Mesodermal cell (in vitro differentiated cells): ENCODE measurements at regions not wholly inside any gene's neighbourhood (a gene's known extent, or its start where the extent isn't known, plus 50 kb on each side); places are given as distances from the start of the nearest gene placed in this dataset.

Experiments used
- H3K27ac ChIP-seq: 2 replicates; pipeline ENCODE4 v1.7.0; 2013; ENCODE audit warnings: mild to moderate bottlenecking, low read depth, low read length, moderate library complexity; ENCODE audit not compliant: severe bottlenecking
- H3K36me3 ChIP-seq: 2 replicates; pipeline ENCODE4 v1.7.1; 2013; ENCODE audit warnings: mild to moderate bottlenecking, low read length, moderate library complexity; ENCODE audit not compliant: control insufficient read depth, insufficient read depth
- H3K4me1 ChIP-seq: one replicate; pipeline ENCODE4 v1.7.1; 2013; ENCODE audit warnings: mild to moderate bottlenecking, low read length; ENCODE audit not compliant: insufficient read depth, control insufficient read depth, poor library complexity, severe bottlenecking
- H3K4me3 ChIP-seq: 2 replicates; pipeline ENCODE4 v1.7.0; 2013; ENCODE audit warnings: low read length, control low read depth, mild to moderate bottlenecking; ENCODE audit not compliant: insufficient read depth, poor library complexity, severe bottlenecking; ENCODE audit errors: extremely low read depth
- H3K9me3 ChIP-seq: 2 replicates; pipeline ENCODE4 v1.7.1; 2013; ENCODE audit warnings: mild to moderate bottlenecking, low read length, moderate library complexity; ENCODE audit not compliant: control insufficient read depth
- WGBS, 2 experiments: methylation state at CpG; one replicate each; pipeline ENCODE4 v1.1.5; 2013; ENCODE audit warnings: missing lambda C conversion rate in 2 of 2; ENCODE audit not compliant: insufficient coverage in 2 of 2; 5-methylcytosine and 5-hydroxymethylcytosine counted together

DNA sequence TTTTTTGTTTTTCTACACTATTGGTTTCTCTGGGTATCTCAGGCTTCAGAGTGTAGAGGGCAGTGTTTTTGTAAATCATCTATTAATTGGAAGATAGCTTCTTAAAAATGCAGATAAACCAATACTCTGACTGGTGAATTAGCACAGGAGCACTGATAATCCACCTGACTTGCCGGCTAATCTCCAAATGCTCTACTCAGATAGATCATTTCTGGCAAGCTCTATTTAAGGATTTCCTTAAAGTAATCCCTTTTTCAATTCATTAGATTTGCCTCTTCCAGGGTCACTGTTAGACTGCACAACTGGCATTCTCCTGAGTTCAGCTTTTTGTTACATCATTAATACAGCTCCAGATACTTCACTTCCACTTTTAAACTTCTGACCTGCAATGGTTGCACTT, 1390.3 kb upstream of the NUDT12 start:
- WGBS, 2 experiments: 89 to 100% methylated on average over 1 of the region's 1 CpG
- H3K36me3 ChIP-seq: no peaks in the 10 kb centered on the region
- no peaks in the 10 kb centered on the region for H3K4me1 ChIP-seq
- H3K9me3 ChIP-seq: no peaks in the 10 kb centered on the region
- no peak overlapping the region for H3K27ac ChIP-seq
- H3K4me3 ChIP-seq: no peak overlapping the region

DNA sequence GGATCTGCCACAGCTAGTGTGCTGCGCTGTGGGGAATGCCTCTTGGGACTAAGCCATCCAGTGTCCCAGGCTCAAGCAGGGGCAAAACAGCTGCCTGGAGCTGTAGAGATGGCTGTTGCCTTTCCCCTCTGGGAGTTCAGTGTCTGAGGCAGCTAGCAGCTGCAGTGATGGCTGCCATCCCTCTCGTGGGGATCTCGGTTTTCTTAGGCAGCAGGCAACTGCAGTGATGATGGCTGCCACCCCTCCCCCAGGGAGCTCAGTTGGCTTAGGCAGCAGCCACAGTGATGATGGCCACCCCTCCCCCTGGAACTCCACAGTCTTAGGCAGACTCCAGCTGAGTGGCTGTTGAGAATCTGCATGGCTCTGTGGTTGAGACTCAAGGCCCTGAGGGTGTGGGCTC, 1389.2 kb upstream of the NUDT12 start:
- Histone ChIP-seq H3K4me1 (no peaks in the 10 kb centered on the region), H3K4me3 (no peak overlapping the region)
- WGBS, 2 experiments: 79 to 93% methylated on average over 3 of the region's 3 CpGs

DNA sequence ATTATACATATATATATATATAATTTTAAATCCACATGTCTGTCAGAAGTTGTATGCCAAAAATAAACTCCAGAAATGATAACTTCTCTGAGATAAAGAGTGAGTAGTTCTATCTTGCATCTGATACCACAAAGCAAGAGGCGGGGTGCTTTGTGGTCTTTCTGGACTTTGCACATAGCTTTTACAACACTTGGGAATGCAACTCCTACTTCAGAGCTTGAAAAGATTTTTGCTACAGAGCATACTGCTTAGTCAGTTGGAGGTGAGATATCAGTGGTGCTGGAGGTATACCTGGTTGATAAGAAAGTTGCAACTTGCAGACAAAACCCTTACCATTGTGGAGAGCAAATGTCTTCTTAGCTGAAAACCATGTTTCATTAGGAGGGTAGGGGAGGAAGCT, 1384.5 kb upstream of the NUDT12 start:
- Histone ChIP-seq H3K27ac (no peak overlapping the region), H3K4me3 (no peak overlapping the region), H3K9me3 (no peaks in the 10 kb centered on the region), H3K4me1 (no peaks in the 10 kb centered on the region), H3K36me3 (no peaks in the 10 kb centered on the region)
- WGBS, 2 experiments: 71 to 80% methylated on average over 1 of the region's 1 CpG

More for the DNA sequence above, 1389.2 kb upstream of the NUDT12 start:
- H3K27ac ChIP-seq: no peak overlapping the region
- no peaks in the 10 kb centered on the region for H3K36me3 ChIP-seq
- H3K9me3 ChIP-seq: no peaks in the 10 kb centered on the region

DNA sequence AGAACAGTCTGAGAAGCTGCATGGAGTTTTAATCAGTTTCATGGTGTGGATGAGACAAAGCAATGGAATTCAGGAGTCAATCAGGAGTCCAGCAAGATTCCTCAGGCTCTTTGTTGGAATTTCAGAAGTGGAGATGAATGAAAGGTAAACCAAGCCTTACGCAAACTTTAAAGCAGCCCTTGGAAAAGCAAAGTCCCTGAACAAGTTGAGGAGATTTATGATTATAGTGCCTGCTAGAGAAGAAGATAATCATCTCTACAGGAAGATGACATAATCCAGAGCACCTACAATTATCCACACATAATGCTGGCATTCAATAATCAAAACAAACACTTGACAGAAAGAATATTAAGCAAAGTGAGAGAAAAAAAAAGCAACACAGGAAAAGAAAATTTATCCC, 1380.1 kb upstream of the NUDT12 start:
- Histone ChIP-seq H3K36me3 (no peaks in the 10 kb centered on the region), H3K27ac (no peak overlapping the region), H3K9me3 (no peaks in the 10 kb centered on the region), H3K4me3 (no peak overlapping the region), H3K4me1 (no peaks in the 10 kb centered on the region)
- 100% methylated on average over 1 of the region's 1 CpG; no CpG with 5 or more reads in 1 of the 2 experiments for WGBS, 2 experiments

DNA sequence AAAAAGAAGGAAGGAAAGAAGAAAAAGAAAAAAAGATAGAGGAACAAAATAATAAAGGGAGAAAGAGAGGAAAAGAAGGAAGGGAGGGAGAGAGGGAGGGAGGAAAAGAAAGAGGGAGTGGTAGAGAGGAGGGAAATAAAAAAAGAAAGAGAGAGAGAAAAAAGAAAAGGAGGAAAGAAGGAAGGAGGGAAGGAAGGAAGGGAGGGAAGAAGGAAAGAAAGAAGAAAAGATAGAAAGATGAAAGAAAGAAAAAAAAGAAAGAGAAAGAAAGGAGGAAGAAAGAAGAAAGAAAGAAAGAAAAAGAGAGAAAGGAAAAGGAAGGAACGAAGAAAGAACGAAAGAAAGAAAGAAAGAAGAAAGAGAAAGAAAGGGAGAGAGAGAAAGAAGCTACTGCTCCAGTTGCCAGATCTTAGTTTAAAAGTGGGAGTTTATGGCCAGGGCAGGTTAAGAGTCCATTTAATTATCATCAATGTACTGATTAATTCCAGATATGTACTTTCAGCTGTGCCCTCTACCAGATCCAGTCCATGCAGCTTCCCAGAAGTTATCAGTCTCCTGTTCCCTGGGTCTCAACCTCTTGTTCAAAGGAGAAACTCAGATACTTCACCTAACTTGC, 1378.5 kb upstream of the NUDT12 start:
- Histone ChIP-seq H3K9me3 (no peaks in the 10 kb centered on the region), H3K4me1 (no peaks in the 10 kb centered on the region), H3K27ac (no peak overlapping the region), H3K4me3 (no peak overlapping the region), H3K36me3 (no peaks in the 10 kb centered on the region)
- WGBS, 2 experiments: 84 to 93% methylated on average over 2 of the region's 2 CpGs

DNA sequence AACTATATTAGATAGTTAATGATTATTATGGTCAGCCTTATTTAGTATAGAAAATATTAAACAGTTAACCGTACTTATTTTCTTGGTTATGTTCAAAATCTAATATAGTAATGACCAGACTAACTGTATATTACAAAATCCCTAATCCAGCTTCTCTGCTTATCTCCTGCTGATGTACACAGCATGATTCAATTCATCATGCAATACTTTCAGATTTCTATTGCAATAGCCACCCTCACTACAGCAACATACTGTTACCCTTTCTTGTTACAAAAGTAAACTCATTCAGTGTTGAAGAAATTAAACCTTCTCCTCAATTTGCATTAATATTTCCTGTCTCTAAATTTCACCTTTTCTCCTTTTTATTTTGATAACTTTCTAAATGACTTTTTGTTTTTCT, 1375.0 kb upstream of the NUDT12 start:
- Histone ChIP-seq H3K36me3 (no peaks in the 10 kb centered on the region), H3K4me1 (no peaks in the 10 kb centered on the region), H3K27ac (no peak overlapping the region), H3K4me3 (no peak overlapping the region), H3K9me3 (no peaks in the 10 kb centered on the region)
- WGBS, 2 experiments: no CpG with 5 or more reads among the region's 1 CpG

DNA sequence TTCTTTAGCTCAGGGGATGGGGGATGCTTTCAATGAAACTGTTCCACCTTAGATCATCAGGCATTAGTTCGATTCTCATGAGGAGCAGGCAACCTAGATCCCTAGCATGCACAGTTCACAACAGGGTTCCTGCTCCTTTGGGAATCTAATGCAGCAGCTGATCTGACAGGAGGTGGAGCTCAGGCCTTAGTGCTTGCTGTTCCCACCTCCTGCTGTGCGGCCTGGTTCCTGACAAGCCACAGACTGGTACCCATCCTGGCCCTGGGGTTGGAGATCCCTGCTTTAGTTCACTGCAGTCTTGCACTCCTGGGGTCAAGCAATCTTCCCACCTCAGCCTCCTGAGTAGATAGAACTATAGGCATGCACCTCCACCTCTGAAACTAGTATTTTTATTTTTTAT, 1369.8 kb upstream of the NUDT12 start:
- Histone ChIP-seq H3K36me3 (no peaks in the 10 kb centered on the region), H3K9me3 (no peaks in the 10 kb centered on the region), H3K4me3 (no peak overlapping the region), H3K27ac (no peak overlapping the region), H3K4me1 (no peaks in the 10 kb centered on the region)
- 67 to 68% methylated on average over 1 to 2 of the region's 2 CpGs for WGBS, 2 experiments

DNA sequence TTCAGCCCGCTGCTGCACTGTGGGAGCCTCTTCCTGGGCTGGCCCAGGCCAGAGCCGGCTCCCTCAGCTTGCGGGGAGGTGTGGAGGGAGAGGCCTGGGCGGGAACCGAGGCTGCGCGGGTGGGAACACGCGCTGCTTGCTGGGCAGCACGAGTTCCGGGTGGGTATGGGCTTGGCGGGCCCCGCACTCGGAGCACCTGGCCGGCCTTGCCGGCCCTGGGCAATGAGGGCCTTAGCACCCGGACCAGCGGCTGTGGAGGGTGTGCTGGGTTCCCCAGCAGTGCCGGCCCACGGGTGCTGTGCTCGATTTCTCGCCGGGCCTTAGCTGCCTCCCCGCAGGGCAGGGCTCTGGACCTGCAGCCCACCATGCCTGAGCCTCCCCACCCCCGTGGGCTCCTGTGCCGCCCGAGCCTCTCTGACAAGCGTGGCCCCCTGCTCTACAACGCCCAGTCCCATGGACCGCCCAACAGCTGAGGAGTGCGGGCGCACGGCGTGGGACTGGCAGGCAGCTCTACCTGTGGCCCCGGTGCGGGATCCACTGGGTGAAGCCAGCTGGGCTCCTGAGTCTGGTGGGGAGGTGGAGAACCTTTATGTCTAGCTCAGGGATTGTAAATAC, 1366.4 kb upstream of the NUDT12 start:
- WGBS, 2 experiments: 96 to 98% methylated on average over 17 to 28 of the region's 36 CpGs
- Histone ChIP-seq H3K4me3 (no peak overlapping the region), H3K9me3 (no peaks in the 10 kb centered on the region), H3K36me3 (no peaks in the 10 kb centered on the region), H3K4me1 (no peaks in the 10 kb centered on the region), H3K27ac (no peak overlapping the region)

DNA sequence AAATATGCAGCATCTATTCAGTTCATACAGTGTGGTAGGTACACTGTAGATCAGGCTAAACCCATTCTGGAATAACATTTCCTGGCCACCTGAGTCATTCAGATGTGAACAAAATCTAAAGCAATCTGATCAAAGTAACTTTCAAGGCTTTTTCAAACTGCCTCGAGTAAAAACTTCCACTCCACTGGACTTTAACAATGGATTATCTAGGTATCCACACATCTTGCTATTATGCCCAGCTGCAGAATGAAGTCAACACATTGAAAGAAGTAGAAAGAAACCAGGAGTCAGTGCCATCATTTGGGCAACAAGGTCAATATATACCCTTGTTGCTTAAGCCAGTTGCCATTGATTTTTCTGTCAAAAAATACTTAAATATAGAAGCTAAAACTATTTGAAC, 1352.6 kb upstream of the NUDT12 start:
- H3K4me3 ChIP-seq: no peak overlapping the region
- H3K27ac ChIP-seq: no peak overlapping the region
- no peaks in the 10 kb centered on the region for H3K36me3 ChIP-seq
- H3K4me1 ChIP-seq: no peaks in the 10 kb centered on the region
- 40 to 70% methylated on average over 1 of the region's 1 CpG for WGBS, 2 experiments
- no peaks in the 10 kb centered on the region for H3K9me3 ChIP-seq

DNA sequence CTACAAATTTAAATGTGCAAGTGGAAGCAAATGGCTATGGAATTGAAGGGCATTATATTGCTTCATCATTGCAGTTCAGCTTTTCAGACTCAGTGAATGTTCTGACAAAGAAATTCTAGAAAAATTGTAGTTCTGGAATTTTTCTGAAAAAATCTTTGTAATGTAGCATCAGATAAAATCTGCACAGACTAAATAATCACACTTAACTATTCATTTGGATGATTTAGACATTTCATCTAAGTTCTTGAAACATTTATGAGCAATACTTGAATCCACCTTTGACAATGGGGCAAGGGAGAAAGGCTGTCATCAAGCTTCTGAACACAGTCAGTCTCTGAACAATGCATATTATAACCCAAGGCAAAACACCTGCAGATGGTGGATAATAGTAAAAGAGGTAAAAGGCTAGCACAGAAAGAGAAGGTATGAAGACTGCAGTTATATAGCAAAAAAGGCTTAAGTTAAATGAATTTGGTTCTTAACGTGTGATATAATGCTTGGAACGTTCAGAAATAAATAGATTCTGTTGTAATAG, 1352.0 kb upstream of the NUDT12 start:
- WGBS, 2 experiments: no CpG with 5 or more reads among the region's 2 CpGs
- Histone ChIP-seq H3K4me3 (no peak overlapping the region), H3K36me3 (no peaks in the 10 kb centered on the region), H3K9me3 (no peaks in the 10 kb centered on the region), H3K4me1 (no peaks in the 10 kb centered on the region), H3K27ac (no peak overlapping the region)

DNA sequence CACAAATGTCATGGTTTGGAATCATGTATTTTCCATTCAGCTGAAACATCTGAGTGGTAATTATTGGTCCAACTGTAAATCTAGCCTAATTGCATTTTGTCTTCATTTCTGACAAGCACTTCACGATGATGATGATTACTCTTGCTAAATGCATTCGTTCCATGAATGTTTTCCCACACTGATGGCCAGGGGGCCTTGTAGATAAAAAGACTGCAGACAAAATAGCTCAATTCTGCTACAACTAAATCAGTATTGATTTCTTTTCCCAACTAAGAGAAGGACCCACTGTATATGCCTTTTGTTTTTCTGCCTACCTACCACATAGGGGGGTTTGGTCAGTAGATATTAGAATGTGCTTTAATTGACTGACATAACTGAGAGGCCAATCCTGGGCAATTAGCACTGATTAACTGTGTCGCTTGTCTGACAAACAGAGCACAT, 1351.3 kb upstream of the NUDT12 start:
- Histone ChIP-seq H3K27ac (no peak overlapping the region), H3K36me3 (no peaks in the 10 kb centered on the region), H3K4me1 (no peaks in the 10 kb centered on the region), H3K9me3 (no peaks in the 10 kb centered on the region), H3K4me3 (no peak overlapping the region)
- 76 to 81% methylated on average over 2 to 3 of the region's 3 CpGs for WGBS, 2 experiments
